Left renal cortex interstitium (tissue), 4 donors: ENCODE measurements at regions not wholly inside any gene's neighbourhood (a gene's known extent, or its start where the extent isn't known, plus 50 kb on each side); places are given as distances from the start of the nearest gene placed in this dataset.
"Not testable (repeated sequence)": the region's sequence is repeated elsewhere in the genome, so short reads cannot be mapped to it uniquely, and the experiment has no call there.

ENCODE experiments used
- DNase-seq, 4 donors: peaks; one replicate each; pipeline ENCODE4 v3.0.0-alpha.2; 2013; ENCODE audit warnings: low read depth in 4 of 4, low spot score in 2 of 4, missing footprints in 1 of 4

- DNase-seq, result no peak
Measured at GRCh38 chr3:194189243-194189791, 53.4 kb downstream of the HES1 start.

DNA sequence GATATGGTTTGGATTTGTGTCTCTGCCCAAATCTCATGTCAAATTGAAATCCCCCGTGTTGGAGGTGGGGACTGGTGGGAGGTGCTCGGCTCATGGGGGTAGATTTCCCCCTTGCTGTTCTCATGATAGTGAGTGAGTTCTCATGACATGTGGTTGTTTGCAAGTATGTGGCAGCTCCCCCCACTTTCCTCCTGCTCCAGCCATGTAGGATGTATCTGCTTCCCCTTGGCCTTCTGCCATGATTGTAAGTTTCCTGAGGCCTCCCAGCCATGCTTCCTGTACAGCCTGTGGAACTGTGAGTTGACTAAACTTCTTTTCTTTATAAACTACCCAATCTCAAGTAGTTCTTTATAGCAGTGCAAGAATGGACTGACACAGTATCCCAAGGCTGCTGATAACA, 55.9 kb downstream of the HES1 start:
- DNase-seq, result not testable (repeated sequence)

DNA sequence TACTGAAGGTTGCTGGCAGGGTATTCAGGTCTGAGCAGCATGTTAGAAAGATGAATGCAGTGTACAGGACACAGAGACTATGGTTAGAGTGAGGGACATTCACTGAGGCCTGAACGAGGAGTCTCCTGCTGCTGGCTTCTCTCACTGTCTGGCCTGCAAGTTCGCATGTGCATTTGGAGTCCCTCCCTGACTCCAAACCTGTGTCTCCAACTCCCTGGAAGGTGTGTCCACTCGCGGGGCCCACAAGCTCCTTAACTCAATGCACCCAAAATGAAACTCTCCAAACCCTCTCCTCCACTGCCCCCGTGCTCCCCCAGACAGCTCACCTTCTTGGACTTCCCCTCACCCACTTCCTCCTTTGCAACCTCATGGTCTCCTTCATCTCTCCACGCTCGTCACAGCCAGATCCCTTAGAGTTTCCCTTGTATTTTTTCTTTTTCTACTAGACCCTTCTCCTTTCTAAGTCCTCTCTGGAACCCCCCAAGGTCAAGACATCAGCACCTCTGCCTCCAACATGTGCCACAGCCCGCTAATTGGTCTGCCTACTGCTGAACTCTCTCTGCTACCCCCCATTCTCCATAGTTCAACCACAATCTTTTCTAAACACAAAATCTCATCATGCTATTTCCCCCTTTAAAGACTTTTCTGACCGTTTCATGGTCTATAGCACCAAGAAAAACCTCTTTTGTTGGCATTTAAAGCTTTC, 58.3 kb downstream of the HES1 start:
- no peak for DNase-seq

DNA sequence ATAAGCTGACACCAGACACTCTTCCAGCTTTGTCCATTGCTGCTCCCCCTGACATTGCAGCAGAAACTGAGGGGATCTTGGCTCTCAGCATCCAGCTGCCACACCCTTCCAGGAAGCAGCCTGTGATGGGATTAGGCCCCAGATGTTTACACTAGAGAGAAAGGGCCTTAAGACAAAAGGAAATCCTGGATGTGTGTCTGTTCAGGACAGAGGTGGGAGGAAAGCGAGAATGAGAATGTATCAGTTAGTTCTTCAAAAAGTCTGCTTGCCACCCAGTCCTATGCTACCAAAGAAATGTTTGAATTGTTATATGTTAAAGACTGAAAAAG, 58.8 kb downstream of the HES1 start:
- no peak for DNase-seq

GRCh38 chr3:194195611-194196010, 59.7 kb downstream of the HES1 start:
- DNase-seq, result no peak

DNA sequence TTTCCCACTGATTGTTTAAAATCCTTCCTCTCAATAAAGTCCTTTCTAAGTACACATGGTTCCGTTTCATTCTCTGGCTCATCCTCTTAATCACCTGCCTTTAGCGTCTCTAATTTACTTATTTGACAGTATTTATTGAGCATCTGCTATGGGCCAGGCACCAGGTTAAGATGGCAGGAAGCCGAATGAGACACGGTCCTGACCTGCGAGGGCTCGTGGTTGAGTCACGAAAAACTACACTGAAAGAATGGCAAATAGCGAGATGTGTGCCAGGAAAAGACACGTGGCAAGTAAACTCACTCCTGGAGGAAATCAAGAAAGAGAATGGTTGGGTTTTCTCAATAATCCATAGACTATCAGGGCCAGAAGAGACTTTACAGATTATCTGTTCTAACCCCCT, 60.9 kb downstream of the HES1 start:
- no peak for DNase-seq

GRCh38 chr3:194197396-194197960, 61.5 kb downstream of the HES1 start:
- DNase-seq, result no peak

DNA sequence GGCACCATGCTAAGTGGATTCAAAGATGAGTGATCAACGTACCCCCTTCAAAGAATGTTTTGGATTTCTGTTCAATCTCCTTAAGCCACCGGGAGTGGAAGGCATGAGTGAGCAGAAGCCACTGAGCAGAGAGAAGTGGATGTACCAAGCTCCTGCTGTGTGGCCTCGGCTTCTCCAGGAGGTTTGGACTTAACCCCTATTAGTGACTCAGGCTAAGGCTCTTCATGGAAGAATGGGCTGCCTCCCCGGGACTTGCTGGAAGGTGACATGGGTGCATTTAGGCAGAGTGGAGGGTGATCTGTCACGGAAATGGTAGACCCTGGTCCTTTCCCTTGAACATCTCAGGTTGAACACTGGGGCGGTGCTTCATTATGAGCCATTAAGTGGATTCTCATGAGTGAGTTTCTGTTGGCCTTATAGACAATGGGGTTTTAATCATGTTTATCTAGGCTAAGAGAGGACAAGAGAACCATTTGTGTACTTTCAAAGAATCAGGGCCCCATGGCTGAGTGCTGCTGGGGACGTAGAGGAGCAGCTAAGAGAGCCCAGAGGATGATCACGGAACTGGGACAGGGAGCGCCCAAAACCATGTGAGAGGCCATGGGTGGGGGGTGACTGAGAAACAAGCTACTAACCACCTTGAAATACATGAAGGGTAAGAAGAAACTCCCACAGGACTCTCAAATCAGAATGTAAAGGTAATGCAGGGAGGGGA, 62.2 kb downstream of the HES1 start:
- no peak for DNase-seq

DNA sequence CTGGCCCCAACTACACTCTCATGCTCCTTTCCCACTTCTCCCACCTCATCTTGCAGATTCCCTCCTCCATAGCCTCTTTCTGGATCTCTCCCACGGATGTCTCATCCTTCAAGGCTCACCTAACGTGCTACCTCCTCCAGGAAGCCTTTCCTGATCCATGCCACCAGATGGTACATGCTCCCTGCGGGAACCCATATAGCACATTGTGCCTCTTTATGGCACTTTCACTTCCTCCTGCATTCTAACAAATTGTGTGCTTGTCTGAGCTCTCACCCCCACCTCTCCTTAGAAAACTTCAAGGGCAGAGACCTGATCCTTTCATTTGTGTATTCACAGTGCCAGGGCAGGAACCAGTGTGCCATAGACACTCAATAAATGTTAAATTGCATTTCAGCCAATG, 63.0 kb downstream of the HES1 start:
- DNase-seq, result no peak

DNA sequence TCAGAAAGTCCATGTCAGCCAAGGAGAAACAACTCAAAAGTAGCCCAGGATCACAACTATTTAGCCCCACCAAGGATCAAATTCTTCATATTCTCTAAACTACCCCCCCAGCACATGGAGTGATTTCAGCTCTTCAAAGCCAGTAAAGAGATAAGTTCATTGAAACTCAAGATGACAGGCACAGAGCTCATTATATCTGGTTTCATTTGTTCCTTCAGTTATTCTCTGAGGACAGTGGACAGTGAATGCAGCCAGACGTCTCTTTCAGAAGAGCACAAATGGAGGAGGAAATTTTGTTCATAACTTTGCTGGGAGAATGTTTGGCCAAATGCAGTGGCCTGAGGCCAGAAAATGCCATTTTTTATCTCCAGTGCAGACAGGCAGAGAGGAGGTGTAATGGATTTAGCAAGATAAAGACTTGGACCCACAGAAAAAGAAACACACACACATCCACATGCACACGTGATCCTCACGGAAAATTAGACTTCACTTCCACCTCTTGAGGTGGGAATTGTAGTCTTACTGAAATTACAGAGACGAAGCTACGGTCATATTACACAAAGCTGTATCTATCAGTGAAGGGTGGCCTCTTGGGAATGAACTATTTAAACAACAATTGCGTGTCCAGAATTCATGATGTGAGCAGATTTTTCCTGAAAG, 64.6 kb downstream of the HES1 start:
- DNase-seq, result no peak

DNA sequence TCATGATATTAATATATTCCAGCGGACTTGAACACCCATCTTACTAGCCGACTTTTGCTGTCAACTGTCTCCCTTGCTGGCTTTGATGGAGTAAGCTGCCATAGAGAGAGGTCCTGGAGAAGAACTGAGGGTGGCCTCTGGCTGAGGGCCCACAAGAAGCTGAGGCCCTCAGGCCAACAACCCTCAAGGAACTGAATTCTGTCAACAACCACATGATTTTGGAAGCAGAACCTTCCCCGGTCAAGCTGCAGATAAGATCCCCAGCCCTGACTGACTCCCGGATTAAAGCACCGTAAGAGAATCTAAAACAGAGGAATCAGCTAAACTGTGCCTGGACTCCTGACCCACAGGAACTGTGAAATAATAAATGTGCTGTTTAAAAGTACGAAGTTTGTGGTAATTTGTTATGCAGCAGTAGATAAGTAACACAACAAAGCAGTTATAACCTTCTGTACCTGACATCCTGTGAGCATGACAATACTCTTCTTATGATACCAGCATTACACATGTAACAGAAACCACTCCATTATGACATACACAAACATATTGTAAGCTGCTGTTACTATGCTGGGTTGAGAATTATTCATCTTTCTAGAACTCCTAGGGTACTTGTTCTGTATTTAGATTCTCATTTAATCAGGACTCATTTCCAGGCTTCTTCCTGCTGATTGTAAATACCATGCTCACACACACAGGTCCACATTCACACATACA, 66.2 kb downstream of the HES1 start:
- no peak for DNase-seq

- DNase-seq, result no peak
Measured at GRCh38 chr3:194203482-194204041, 67.6 kb downstream of the HES1 start.

- DNase-seq, result no peak
Measured at GRCh38 chr3:194204042-194204987, 68.4 kb downstream of the HES1 start.

DNA sequence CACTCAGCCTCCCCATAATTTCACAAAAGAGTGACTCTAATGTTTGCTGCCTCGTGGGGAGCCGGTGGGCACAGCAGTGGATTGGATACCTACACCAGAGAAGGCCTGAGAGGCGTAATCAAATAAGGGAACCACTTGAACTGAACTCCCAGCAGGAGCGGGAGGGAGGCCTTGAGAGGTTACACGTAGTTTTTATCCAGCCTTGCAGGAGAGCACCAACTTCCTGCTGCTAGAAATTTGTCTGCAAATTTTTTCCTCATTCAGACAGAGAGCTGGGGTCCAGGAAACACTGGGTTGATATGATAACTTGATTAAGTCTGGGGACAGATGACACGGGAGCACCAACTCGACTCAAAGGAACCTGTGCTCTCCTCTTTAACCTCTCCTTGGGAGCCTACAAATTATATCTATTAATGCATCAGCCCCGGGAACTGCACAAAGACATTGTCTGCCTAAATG, 69.8 kb downstream of the HES1 start:
- no peak for DNase-seq

GRCh38 chr3:194206320-194206719, 70.4 kb downstream of the HES1 start:
- no peak for DNase-seq

- no peak for DNase-seq
Measured at GRCh38 chr3:194208709-194209108, 72.8 kb downstream of the HES1 start.

- no peak for DNase-seq
Measured at GRCh38 chr3:194212161-194212844, 76.4 kb downstream of the HES1 start.

GRCh38 chr3:194212845-194213331, 76.9 kb downstream of the HES1 start:
- DNase-seq, result no peak
